ENCODE measurements at regions not wholly inside any gene's neighbourhood (a gene's known extent, or its start where the extent isn't known, plus 50 kb on each side); places are given as distances from the start of the nearest gene placed in this dataset.

DNA sequence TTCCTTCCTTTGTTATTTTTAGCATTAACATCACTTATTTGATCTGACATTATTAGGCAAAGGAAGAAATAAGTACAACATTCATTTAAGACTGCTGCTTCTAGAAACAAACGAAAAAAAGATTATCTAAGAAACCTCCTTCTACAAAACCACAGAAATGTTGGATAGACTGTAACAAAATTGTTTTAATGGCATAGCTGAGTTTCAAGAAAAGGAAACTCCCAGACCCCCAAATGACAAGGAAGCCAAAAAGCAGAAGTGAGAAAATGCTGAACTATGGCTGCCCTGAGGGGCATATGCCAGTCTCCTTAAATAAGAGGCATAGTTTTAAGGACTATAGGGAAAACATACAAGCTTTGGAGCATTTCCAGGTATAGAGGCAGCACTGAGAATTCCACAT lies 1431.6 kb upstream of the TENM3 start:
- H3K79me1 ChIP-seq (ENCODE audit: low read depth, low read length) = no peaks in the 10 kb centered on the region
- peaks cover 0 to 4% of the 10 kb centered on the region in 2 donors for H3K4me1 ChIP-seq (ENCODE audit: control insufficient read depth in 2 of 2, insufficient read depth in 1 of 2, low read depth in 1 of 2, low read length in 2 of 2)
- H2BK15ac ChIP-seq (ENCODE audit: low read length) = no peak overlapping the region
- H4K91ac ChIP-seq (ENCODE audit: low read depth, low read length, poor library complexity) = no peak overlapping the region
- H2BK5ac ChIP-seq (ENCODE audit: low read length) = no peak overlapping the region
- no peak overlapping the region for H3K23ac ChIP-seq (ENCODE audit: low read depth, low read length, poor library complexity)
- H3K36me3 ChIP-seq (replicated peaks in 1 of 2; ENCODE audit: control insufficient read depth in 2 of 2, insufficient read depth in 2 of 2, low read length in 2 of 2) = no peaks in the 10 kb centered on the region
- H3K27me3 ChIP-seq (ENCODE audit: control insufficient read depth in 3 of 3, insufficient read depth in 3 of 3, low read depth in 1 of 3, low read length in 3 of 3) = no peaks in the 10 kb centered on the region
- H2AK5ac ChIP-seq (ENCODE audit: low read depth, low read length) = no peak overlapping the region
- no peak overlapping the region for H3K4ac ChIP-seq (ENCODE audit: low read length)
- no peak overlapping the region for H4K8ac ChIP-seq (ENCODE audit: low read depth, low read length)
- H3K4me3 ChIP-seq (ENCODE audit: low read length in 2 of 2) = no peak overlapping the region
- DNase-seq (ENCODE audit: low spot score) = no peak
- no peak overlapping the region for H3K14ac ChIP-seq (ENCODE audit: low read length)
- H3K9ac ChIP-seq (ENCODE audit: low read depth, low read length, poor library complexity) = no peak overlapping the region
- no peak overlapping the region for H2BK12ac ChIP-seq (ENCODE audit: low read length)
- H2BK120ac ChIP-seq (ENCODE audit: low read depth, low read length) = no peak overlapping the region
- no peak overlapping the region for H3K27ac ChIP-seq (replicated peaks; ENCODE audit: low read length)
- no peak overlapping the region for H2AFZ ChIP-seq (ENCODE audit: low read length)
- H3K9me3 ChIP-seq (replicated peaks in 1 of 2; ENCODE audit: control insufficient read depth in 2 of 2, insufficient read depth in 1 of 2, low read depth in 1 of 2, low read length in 2 of 2) = no peaks in the 10 kb centered on the region
- H3K18ac ChIP-seq (ENCODE audit: low read length) = no peak overlapping the region
- no peak overlapping the region for H3K4me2 ChIP-seq (ENCODE audit: insufficient read depth, low read length, poor library complexity, severe bottlenecking)
- WGBS, 2 donors (ENCODE audit: extremely low coverage in 2 of 2, insufficient read length in 2 of 2, insufficient replicate concordance in 1 of 2) = no CpG with 5 or more reads among the region's 1 CpG

DNA sequence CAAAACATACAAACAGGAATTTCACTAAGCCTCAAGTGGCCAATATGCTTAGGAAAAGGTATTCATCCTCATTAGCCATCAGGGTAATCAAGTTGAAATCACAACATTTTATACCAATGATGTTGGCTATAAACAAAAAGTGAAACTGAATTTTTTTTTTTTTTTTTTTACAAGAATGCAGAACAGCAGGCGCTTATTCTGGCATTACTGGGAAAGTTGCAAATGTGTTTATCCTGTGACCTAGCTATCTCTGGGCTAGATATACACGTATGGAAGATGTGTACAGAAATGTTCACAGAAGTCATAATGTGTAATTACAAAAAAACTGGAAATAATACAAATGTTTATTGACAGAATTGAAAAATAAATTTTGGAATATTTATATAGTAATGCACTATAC lies 1430.4 kb upstream of the TENM3 start:
- Histone ChIP-seq H3K27me3 (ENCODE audit: control insufficient read depth in 3 of 3, insufficient read depth in 3 of 3, low read depth in 1 of 3, low read length in 3 of 3) (no peaks in the 10 kb centered on the region), H3K4me1 (ENCODE audit: control insufficient read depth in 2 of 2, insufficient read depth in 1 of 2, low read depth in 1 of 2, low read length in 2 of 2) (peaks cover 0 to 4% of the 10 kb centered on the region in 2 donors), H2BK15ac (ENCODE audit: low read length) (no peak overlapping the region), H3K14ac (ENCODE audit: low read length) (no peak overlapping the region), H3K4ac (ENCODE audit: low read length) (no peak overlapping the region), H2BK120ac (ENCODE audit: low read depth, low read length) (no peak overlapping the region), H3K9me3 (replicated peaks in 1 of 2; ENCODE audit: control insufficient read depth in 2 of 2, insufficient read depth in 1 of 2, low read depth in 1 of 2, low read length in 2 of 2) (no peaks in the 10 kb centered on the region), H3K36me3 (replicated peaks in 1 of 2; ENCODE audit: control insufficient read depth in 2 of 2, insufficient read depth in 2 of 2, low read length in 2 of 2) (no peaks in the 10 kb centered on the region), H2AFZ (ENCODE audit: low read length) (no peak overlapping the region), H4K91ac (ENCODE audit: low read depth, low read length, poor library complexity) (no peak overlapping the region), H3K9ac (ENCODE audit: low read depth, low read length, poor library complexity) (no peak overlapping the region), H2BK5ac (ENCODE audit: low read length) (no peak overlapping the region), H3K23ac (ENCODE audit: low read depth, low read length, poor library complexity) (no peak overlapping the region), H3K27ac (replicated peaks; ENCODE audit: low read length) (no peak overlapping the region), H3K79me1 (ENCODE audit: low read depth, low read length) (no peaks in the 10 kb centered on the region), H2AK5ac (ENCODE audit: low read depth, low read length) (no peak overlapping the region), H3K4me2 (ENCODE audit: insufficient read depth, low read length, poor library complexity, severe bottlenecking) (no peak overlapping the region), H3K4me3 (ENCODE audit: low read length in 2 of 2) (no peak overlapping the region), H4K8ac (ENCODE audit: low read depth, low read length) (no peak overlapping the region), H3K18ac (ENCODE audit: low read length) (no peak overlapping the region), H2BK12ac (ENCODE audit: low read length) (no peak overlapping the region)
- no peak for DNase-seq (ENCODE audit: low spot score)
- WGBS, 2 donors (ENCODE audit: extremely low coverage in 2 of 2, insufficient read length in 2 of 2, insufficient replicate concordance in 1 of 2) = no CpG with 5 or more reads among the region's 2 CpGs

DNA sequence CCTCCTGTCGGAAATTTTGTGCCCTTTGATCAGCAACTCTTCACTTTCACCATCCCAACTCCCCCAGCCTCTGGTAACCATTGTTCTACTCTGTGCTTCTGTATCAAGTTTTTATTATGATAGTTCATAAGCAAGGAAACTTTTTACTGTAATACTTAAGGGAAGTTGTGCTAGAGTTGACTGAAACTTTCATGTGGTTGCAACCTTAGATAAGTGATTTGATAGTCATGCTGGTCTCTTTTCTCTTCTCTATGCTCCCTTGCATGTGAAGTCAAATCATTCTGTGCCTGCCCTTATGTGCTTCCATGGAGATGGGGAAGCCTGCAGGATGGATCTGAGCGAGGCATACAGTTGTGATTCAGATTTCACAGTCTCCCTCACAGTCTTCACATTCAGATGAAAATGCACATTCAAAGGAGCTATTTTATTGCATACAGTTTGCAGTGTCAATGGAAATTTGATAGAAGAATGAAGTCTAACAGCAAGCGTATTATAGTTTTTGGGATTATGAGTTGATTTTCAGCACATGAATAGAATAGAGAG lies 1428.3 kb upstream of the TENM3 start:
- Histone ChIP-seq H2BK15ac (ENCODE audit: low read length) (no peak overlapping the region), H2AFZ (ENCODE audit: low read length) (peak overlapping the region; percentile 0), H3K18ac (ENCODE audit: low read length) (no peak overlapping the region), H3K14ac (ENCODE audit: low read length) (no peak overlapping the region), H3K23ac (ENCODE audit: low read depth, low read length, poor library complexity) (no peak overlapping the region), H3K4me1 (ENCODE audit: control insufficient read depth in 2 of 2, insufficient read depth in 1 of 2, low read depth in 1 of 2, low read length in 2 of 2) (peaks cover 0 to 4% of the 10 kb centered on the region in 2 donors), H4K91ac (ENCODE audit: low read depth, low read length, poor library complexity) (no peak overlapping the region), H3K27me3 (ENCODE audit: control insufficient read depth in 3 of 3, insufficient read depth in 3 of 3, low read depth in 1 of 3, low read length in 3 of 3) (no peaks in the 10 kb centered on the region), H3K4me2 (ENCODE audit: insufficient read depth, low read length, poor library complexity, severe bottlenecking) (no peak overlapping the region), H2BK120ac (ENCODE audit: low read depth, low read length) (no peak overlapping the region), H2BK12ac (ENCODE audit: low read length) (no peak overlapping the region), H3K36me3 (replicated peaks in 1 of 2; ENCODE audit: control insufficient read depth in 2 of 2, insufficient read depth in 2 of 2, low read length in 2 of 2) (no peaks in the 10 kb centered on the region), H3K79me1 (ENCODE audit: low read depth, low read length) (no peaks in the 10 kb centered on the region), H3K4ac (ENCODE audit: low read length) (no peak overlapping the region), H3K27ac (replicated peaks; ENCODE audit: low read length) (no peak overlapping the region), H2AK5ac (ENCODE audit: low read depth, low read length) (no peak overlapping the region), H3K4me3 (ENCODE audit: low read length in 2 of 2) (no peak overlapping the region), H4K8ac (ENCODE audit: low read depth, low read length) (no peak overlapping the region), H3K9me3 (replicated peaks in 1 of 2; ENCODE audit: control insufficient read depth in 2 of 2, insufficient read depth in 1 of 2, low read depth in 1 of 2, low read length in 2 of 2) (no peaks in the 10 kb centered on the region), H3K9ac (ENCODE audit: low read depth, low read length, poor library complexity) (no peak overlapping the region), H2BK5ac (ENCODE audit: low read length) (no peak overlapping the region)
- no peak for DNase-seq (ENCODE audit: low spot score)
- WGBS, 2 donors (ENCODE audit: extremely low coverage in 2 of 2, insufficient read length in 2 of 2, insufficient replicate concordance in 1 of 2) = no CpG with 5 or more reads among the region's 3 CpGs

DNA sequence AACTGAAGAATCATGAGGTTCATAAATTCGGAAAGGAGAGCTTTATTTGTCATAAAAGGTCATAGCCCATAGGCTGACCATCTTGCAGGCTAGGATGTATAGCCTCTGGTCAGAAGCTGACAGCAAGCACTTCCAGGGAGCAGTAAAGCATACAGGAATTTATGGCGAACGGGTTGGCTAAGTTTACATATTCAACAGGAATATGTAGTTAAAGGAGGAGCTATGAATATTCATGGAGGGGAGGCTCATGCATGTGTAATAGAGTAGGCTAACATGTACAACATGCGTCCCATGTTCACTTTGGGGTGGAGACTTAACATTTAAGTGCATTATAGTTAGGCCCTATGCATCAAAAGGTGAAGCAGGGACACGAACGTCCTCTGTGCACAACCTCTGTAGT lies 1425.7 kb upstream of the TENM3 start:
- no CpG with 5 or more reads among the region's 6 CpGs for WGBS, 2 donors (ENCODE audit: extremely low coverage in 2 of 2, insufficient read length in 2 of 2, insufficient replicate concordance in 1 of 2)

More for the DNA sequence above, 1425.7 kb upstream of the TENM3 start:
- Histone ChIP-seq H4K91ac (ENCODE audit: low read depth, low read length, poor library complexity) (no peak overlapping the region), H2BK15ac (ENCODE audit: low read length) (no peak overlapping the region), H4K8ac (ENCODE audit: low read depth, low read length) (no peak overlapping the region), H3K9me3 (replicated peaks in 1 of 2; ENCODE audit: control insufficient read depth in 2 of 2, insufficient read depth in 1 of 2, low read depth in 1 of 2, low read length in 2 of 2) (no peaks in the 10 kb centered on the region), H3K23ac (ENCODE audit: low read depth, low read length, poor library complexity) (no peak overlapping the region), H3K4me2 (ENCODE audit: insufficient read depth, low read length, poor library complexity, severe bottlenecking) (no peak overlapping the region), H2BK5ac (ENCODE audit: low read length) (no peak overlapping the region), H3K18ac (ENCODE audit: low read length) (no peak overlapping the region), H3K36me3 (replicated peaks in 1 of 2; ENCODE audit: control insufficient read depth in 2 of 2, insufficient read depth in 2 of 2, low read length in 2 of 2) (no peaks in the 10 kb centered on the region), H3K27ac (replicated peaks; ENCODE audit: low read length) (no peak overlapping the region), H2AFZ (ENCODE audit: low read length) (no peak overlapping the region), H3K9ac (ENCODE audit: low read depth, low read length, poor library complexity) (no peak overlapping the region), H2BK120ac (ENCODE audit: low read depth, low read length) (no peak overlapping the region), H3K14ac (ENCODE audit: low read length) (no peak overlapping the region), H3K27me3 (ENCODE audit: control insufficient read depth in 3 of 3, insufficient read depth in 3 of 3, low read depth in 1 of 3, low read length in 3 of 3) (no peaks in the 10 kb centered on the region), H2AK5ac (ENCODE audit: low read depth, low read length) (no peak overlapping the region), H3K4me3 (ENCODE audit: low read length in 2 of 2) (no peak overlapping the region), H3K4me1 (ENCODE audit: control insufficient read depth in 2 of 2, insufficient read depth in 1 of 2, low read depth in 1 of 2, low read length in 2 of 2) (peaks cover 0 to 4% of the 10 kb centered on the region in 2 donors), H3K4ac (ENCODE audit: low read length) (no peak overlapping the region), H2BK12ac (ENCODE audit: low read length) (no peak overlapping the region), H3K79me1 (ENCODE audit: low read depth, low read length) (no peaks in the 10 kb centered on the region)
- DNase-seq (ENCODE audit: low spot score) = no peak

All from neuronal stem cell (in vitro differentiated cells).